AG08396 (cell line): ENCODE measurements at regions not wholly inside any gene's neighbourhood (a gene's known extent, or its start where the extent isn't known, plus 50 kb on each side); places are given as distances from the start of the nearest gene placed in this dataset.
"Not testable (repeated sequence)": the region's sequence is repeated elsewhere in the genome, so short reads cannot be mapped to it uniquely, and the experiment has no call there.

Experiments
- DNase-seq: peaks from one replicate; pipeline ENCODE4 v3.0.0; 2012; ENCODE audit warnings: low spot score, mixed read lengths

DNA sequence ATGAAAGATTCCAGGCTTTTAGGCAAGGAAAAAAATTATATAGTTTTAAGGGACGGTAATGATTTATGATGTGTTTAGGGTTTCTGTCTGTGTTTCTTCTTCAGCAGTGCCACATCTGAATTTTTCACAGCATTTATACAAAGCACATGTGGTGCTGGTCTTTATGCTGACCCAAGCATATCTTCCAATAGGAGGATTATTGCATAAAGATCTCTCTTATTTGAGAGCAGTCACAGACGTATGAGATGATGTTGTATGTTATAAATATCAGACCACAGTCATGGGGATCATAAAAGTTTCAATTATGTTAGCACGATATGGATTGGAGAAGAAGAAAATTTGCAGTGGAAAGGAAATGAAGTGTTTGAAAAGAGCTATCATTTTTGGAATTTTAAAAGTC is 150.9 kb downstream of the RASEF start:
- DNase-seq = no peak

DNA sequence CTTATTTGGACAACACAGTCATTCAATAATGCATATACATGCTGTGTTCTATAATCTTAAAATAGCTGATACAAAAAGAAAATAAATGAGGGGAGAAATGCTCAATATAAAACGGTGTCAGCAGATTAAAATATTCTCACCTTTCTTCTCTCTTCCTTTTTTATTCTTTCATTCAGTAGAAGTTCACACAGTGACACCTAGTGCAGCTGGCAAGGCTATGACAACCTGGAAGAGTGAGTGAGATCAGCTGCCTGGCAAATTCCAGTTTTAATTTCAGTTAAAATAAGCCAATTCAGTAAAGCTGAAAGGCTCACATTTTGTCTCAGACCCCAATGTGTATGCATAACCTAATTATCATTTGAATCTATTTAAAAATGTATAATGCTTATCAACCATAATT is 150.3 kb downstream of the RASEF start:
- DNase-seq = no peak

GRCh38 chr9:82916238-82916637 is 146.7 kb downstream of the RASEF start:
- not testable (repeated sequence) for DNase-seq

GRCh38 chr9:82920154-82920553 is 142.8 kb downstream of the RASEF start:
- DNase-seq = no peak

- DNase-seq = no peak
These were observed 140.3 kb downstream of the RASEF start for GRCh38 chr9:82922686-82923085.

- no peak for DNase-seq
These were observed 139.6 kb downstream of the RASEF start for GRCh38 chr9:82923092-82923911.

GRCh38 chr9:82923912-82924605 is 138.9 kb downstream of the RASEF start:
- DNase-seq = no peak
